OCI-LY3 (cell line): ENCODE measurements at regions not wholly inside any gene's neighbourhood (a gene's known extent, or its start where the extent isn't known, plus 50 kb on each side); places are given as distances from the start of the nearest gene placed in this dataset.
"Not testable (repeated sequence)": the region's sequence is repeated elsewhere in the genome, so short reads cannot be mapped to it uniquely, and the experiment has no call there.

ENCODE experiments used
- H2AFZ ChIP-seq: fragments of 200-600, 300-600 bp; shearing (Covaris generic); 2 replicates; pipeline ENCODE4 v1.6.0; 2014; ENCODE audit warnings: antibody characterized with exemption, low read depth, low read length
- H3K27ac ChIP-seq: fragments of 200-600, 300-600 bp; sonication (generic); 2 replicates; pipeline ENCODE4 v1.5.1; 2014; ENCODE audit warnings: mild to moderate bottlenecking, low read length, moderate library complexity, mixed read lengths
- H3K27me3 ChIP-seq: fragments of 200-600, 300-600 bp; sonication (generic); 2 replicates; pipeline ENCODE4 v1.6.1; 2014; ENCODE audit warnings: low read depth, low read length, mixed read lengths
- H3K36me3 ChIP-seq: fragments of 200-600, 300-600 bp; sonication (generic); replicated peaks from 2 replicates; pipeline ENCODE3; 2014; ENCODE audit warnings: low read depth, low read length, mixed read lengths
- H3K4me1 ChIP-seq: fragments of 300-600, 200-600 bp; sonication (generic); 2 replicates; pipeline ENCODE4 v1.6.1; 2014; ENCODE audit warnings: low read length, mixed read lengths
- H3K4me2 ChIP-seq: fragments of 200-600, 300-600 bp; sonication (generic); 2 replicates; pipeline ENCODE4 v1.6.1; 2014; ENCODE audit warnings: low read length, mixed read lengths
- H3K4me3 ChIP-seq: fragments of 300-600, 200-600 bp; sonication (generic); 2 replicates; pipeline ENCODE4 v1.5.1; 2014; ENCODE audit warnings: antibody characterized with exemption, mild to moderate bottlenecking, low read length, moderate library complexity
- H3K79me2 ChIP-seq: fragments of 300-600, 200-600 bp; shearing (Covaris generic); 2 replicates; pipeline ENCODE4 v1.6.1; 2014; ENCODE audit warnings: mild to moderate bottlenecking, low read length, mixed read lengths
- H3K9ac ChIP-seq: fragments of 300-600, 200-600 bp; shearing (Covaris generic); 2 replicates; pipeline ENCODE4 v1.6.0; 2014; ENCODE audit warnings: mild to moderate bottlenecking, low read length, moderate library complexity
- H3K9me3 ChIP-seq: fragments of 200-600, 300-600 bp; shearing (Covaris generic); 2 replicates; pipeline ENCODE4 v1.6.1; 2014; ENCODE audit warnings: low read length, mixed read lengths; ENCODE audit not compliant: insufficient read depth
- H4K20me1 ChIP-seq: fragments of 200-600, 300-600 bp; sonication (generic); 2 replicates; pipeline ENCODE4 v1.6.1; 2016; ENCODE audit warnings: low read length, mixed read lengths; ENCODE audit not compliant: insufficient read depth
- CTCF ChIP-seq: fragments of 200-600, 300-600 bp; sonication (generic); IDR thresholded peaks from 2 replicates; pipeline ENCODE4 v1.5.1; 2014; ENCODE audit warnings: antibody characterized with exemption, low read length, low read depth
- EZH2phosphoT487 ChIP-seq: fragments of 200-600 bp; shearing (Covaris generic); IDR thresholded peaks from 2 replicates; pipeline ENCODE4 v1.6.1; 2018; ENCODE audit warnings: antibody characterized with exemption, mixed run types, low read depth

GRCh38 chr3:30452446-30452845 is 154.0 kb upstream of the TGFBR2 start:
- Histone ChIP-seq H3K27me3 (no peaks in the 10 kb centered on the region), H3K36me3 (no peaks in the 10 kb centered on the region), H3K4me2 (no peak overlapping the region), H2AFZ (no peak overlapping the region), H3K79me2 (no peaks in the 10 kb centered on the region), H4K20me1 (no peaks in the 10 kb centered on the region), H3K4me3 (no peak overlapping the region), H3K4me1 (no peaks in the 10 kb centered on the region), H3K9me3 (peaks cover 3% of the 10 kb centered on the region; the same call in 1 of the 2 replicates), H3K9ac (no peak overlapping the region), H3K27ac (no peak overlapping the region)
- no peak for TF ChIP-seq CTCF
- TF ChIP-seq EZH2phosphoT487 = no peak

- no peaks in the 10 kb centered on the region for H3K36me3 ChIP-seq
- H3K27me3 ChIP-seq = no peaks in the 10 kb centered on the region
- no peak overlapping the region for H3K9ac ChIP-seq
- TF ChIP-seq CTCF = no peak
- no peak for TF ChIP-seq EZH2phosphoT487
- no peaks in the 10 kb centered on the region for H4K20me1 ChIP-seq
- H3K4me1 ChIP-seq = no peaks in the 10 kb centered on the region
- H3K79me2 ChIP-seq = no peaks in the 10 kb centered on the region
- no peak overlapping the region for H3K4me2 ChIP-seq
- peaks cover 3% of the 10 kb centered on the region; the same call in 1 of the 2 replicates for H3K9me3 ChIP-seq
- H3K27ac ChIP-seq = no peak overlapping the region
- H2AFZ ChIP-seq = no peak overlapping the region
- no peak overlapping the region for H3K4me3 ChIP-seq
These were observed 152.9 kb upstream of the TGFBR2 start for GRCh38 chr3:30453360-30454039.

GRCh38 chr3:30454636-30455035 is 151.8 kb upstream of the TGFBR2 start:
- no peak overlapping the region for H3K4me2 ChIP-seq
- peaks cover 3% of the 10 kb centered on the region; the same call in 1 of the 2 replicates for H3K9me3 ChIP-seq
- no peaks in the 10 kb centered on the region for H3K4me1 ChIP-seq
- TF ChIP-seq EZH2phosphoT487 (no peak), CTCF (no peak)
- H3K27me3 ChIP-seq = no peaks in the 10 kb centered on the region
- H3K9ac ChIP-seq = no peak overlapping the region
- no peaks in the 10 kb centered on the region for H3K79me2 ChIP-seq
- no peaks in the 10 kb centered on the region for H4K20me1 ChIP-seq
- H3K4me3 ChIP-seq = no peak overlapping the region
- H3K27ac ChIP-seq = no peak overlapping the region
- no peak overlapping the region for H2AFZ ChIP-seq
- no peaks in the 10 kb centered on the region for H3K36me3 ChIP-seq

- not testable (repeated sequence) for H3K79me2 ChIP-seq, H3K4me1 ChIP-seq, H2AFZ ChIP-seq, H3K9ac ChIP-seq, H3K9me3 ChIP-seq, H3K27ac ChIP-seq, H4K20me1 ChIP-seq, H3K4me2 ChIP-seq, H3K4me3 ChIP-seq, H3K27me3 ChIP-seq, H3K36me3 ChIP-seq
These were observed 151.3 kb upstream of the TGFBR2 start for GRCh38 chr3:30455112-30455511.
